Panc1 (cell line): ENCODE measurements at regions not wholly inside any gene's neighbourhood (a gene's known extent, or its start where the extent isn't known, plus 50 kb on each side); places are given as distances from the start of the nearest gene placed in this dataset.
"Not testable (repeated sequence)": the region's sequence is repeated elsewhere in the genome, so short reads cannot be mapped to it uniquely, and the experiment has no call there.

Experiments used
- ATAC-seq: fragments of 200-7000 bp; cut with Tn5 transposase; 2 replicates; pipeline ENCODE4 v1.9.1; 2020; ENCODE audit warnings: mild to moderate bottlenecking, moderate library complexity
- BruUV-seq: library from RNA; stranded (reverse); fragments of 400-500 nt; replicated peaks from 2 replicates; lab custom pipeline; 2021; lab: Mats Ljungman, UMichigan
- CTCF ChIA-PET: fragments of 300-600 bp; sonication (Branson Sonifier 250); formaldehyde crosslinking; loops from one replicate; lab custom pipeline; 2022; ENCODE audit warnings: antibody characterized with exemption; lab: Charles Lee
- POLR2A ChIA-PET: fragments of 300-600 bp; sonication (Branson Sonifier 250); formaldehyde crosslinking; loops from one replicate; lab custom pipeline; 2022; ENCODE audit warnings: antibody characterized with exemption; lab: Charles Lee
- DNase-seq: peaks from one replicate; pipeline ENCODE4 v3.0.0-alpha.2; 2010; ENCODE audit warnings: low read depth, low spot score
- H3K27ac ChIP-seq: 2 replicates; pipeline ENCODE4 v1.5.1; 2011; ENCODE audit warnings: mild to moderate bottlenecking, low read length, inconsistent platforms
- H3K27me3 ChIP-seq: fragments of 200-500 bp; sonication (Bioruptor generic); 2 replicates; pipeline ENCODE4 v1.6.0; 2014; ENCODE audit warnings: low read length, inconsistent platforms; ENCODE audit not compliant: control insufficient read depth, insufficient read depth
- H3K36me3 ChIP-seq: fragments of 200-500 bp; sonication (Bioruptor generic); 2 replicates; pipeline ENCODE4 v1.5.1; 2014; ENCODE audit warnings: inconsistent platforms, mild to moderate bottlenecking, low read length, moderate library complexity; ENCODE audit not compliant: control insufficient read depth, insufficient read depth
- H3K4me1 ChIP-seq: 2 replicates; pipeline ENCODE4 v1.5.1; 2011; ENCODE audit warnings: inconsistent platforms, mild to moderate bottlenecking, low read length, moderate library complexity; ENCODE audit not compliant: control insufficient read depth, insufficient read depth
- H3K4me3 ChIP-seq, 2 experiments: 2 replicates each; pipeline ENCODE4 v1.5.1; 2011 to 2012; ENCODE audit warnings: low read depth in 2 of 2, low read length in 2 of 2, mild to moderate bottlenecking in 2 of 2, inconsistent platforms in 1 of 2, moderate library complexity in 1 of 2
- H3K9me3 ChIP-seq: fragments of 200-500 bp; sonication (Bioruptor generic); 2 replicates; pipeline ENCODE4 v1.5.1; 2014; ENCODE audit warnings: low read depth, mild to moderate bottlenecking, inconsistent platforms, low read length, moderate library complexity; ENCODE audit not compliant: control insufficient read depth, insufficient read depth
- CTCF ChIP-seq: fragments of 450-650 bp; IDR thresholded peaks from 2 replicates; pipeline ENCODE4 v1.5.1; 2017; ENCODE audit warnings: mild to moderate bottlenecking
- POLR2AphosphoS5 ChIP-seq: IDR thresholded peaks from 2 replicates; pipeline ENCODE4 v1.6.1; 2012; ENCODE audit warnings: mild to moderate bottlenecking, low read depth, low read length, moderate library complexity
- REST ChIP-seq, 2 experiments: IDR thresholded peaks; 2 replicates each; pipeline ENCODE4 v1.6.1; 2011 to 2012; ENCODE audit warnings: low read depth in 2 of 2, control low read depth in 1 of 2, low read length in 1 of 2, mild to moderate bottlenecking in 1 of 2, moderate library complexity in 1 of 2; ENCODE audit not compliant: insufficient read depth in 1 of 2
- SIN3A ChIP-seq: IDR thresholded peaks from 2 replicates; pipeline ENCODE4 v1.6.1; 2012; ENCODE audit warnings: low read depth, mild to moderate bottlenecking, low read length, moderate library complexity, borderline replicate concordance; ENCODE audit not compliant: insufficient read depth
- TCF7L2 ChIP-seq: IDR thresholded peaks from 2 replicates; pipeline ENCODE4 v1.6.1; 2011; ENCODE audit warnings: mild to moderate bottlenecking, low read depth, low read length, inconsistent platforms
- in situ Hi-C: cut with HindIII; loops from 2 replicates; pipeline ENCODE4 v1.10.0; 2016; ENCODE audit warnings: low sequenced_read_pairs, low pct_unique_long_range_greater_than_20kb
- intact Hi-C: fragments of 100-400 bp; cut with micrococcal nuclease; formaldehyde crosslinking; loops from one replicate; pipeline ENCODE4 v1.10.0; 2022; ENCODE audit not compliant: unreplicated experiment

GRCh38 chr4:59676389-59676788, 1523.7 kb upstream of the ADGRL3 start:
- CTCF ChIA-PET = no interaction called here
- BruUV-seq = no TSS peak
- DNase-seq = no peak
- intact Hi-C loops (no loop called here), in situ Hi-C loops (no loop called here)
- Histone ChIP-seq H3K36me3 (no peaks in the 10 kb centered on the region), H3K27me3 (no peaks in the 10 kb centered on the region), H3K4me3 (no peak overlapping the region), H3K27ac (no peak overlapping the region), H3K4me1 (no peaks in the 10 kb centered on the region), H3K9me3 (no peaks in the 10 kb centered on the region)
- TF ChIP-seq REST (IDR thresholded peaks at IDR 0.05; ENCODE audit: insufficient read depth in 1 of 2, low read depth in 2 of 2, low read length in 1 of 2) (no peak), SIN3A (no peak), CTCF (no peak), POLR2AphosphoS5 (no peak), TCF7L2 (no peak)
- no peak for ATAC-seq
- POLR2A ChIA-PET = no interaction called here

GRCh38 chr4:59676992-59677391, 1523.1 kb upstream of the ADGRL3 start:
- ATAC-seq, H3K36me3 ChIP-seq, intact Hi-C loops, H3K27me3 ChIP-seq, POLR2A ChIA-PET, H3K9me3 ChIP-seq, CTCF ChIA-PET, H3K27ac ChIP-seq, H3K4me3 ChIP-seq, H3K4me1 ChIP-seq, in situ Hi-C loops, DNase-seq, BruUV-seq: not testable (repeated sequence)

- Histone ChIP-seq H3K4me1 (no peaks in the 10 kb centered on the region), H3K4me3 (no peak overlapping the region), H3K9me3 (no peaks in the 10 kb centered on the region), H3K27me3 (no peaks in the 10 kb centered on the region), H3K36me3 (no peaks in the 10 kb centered on the region), H3K27ac (no peak overlapping the region)
- POLR2A ChIA-PET = interaction anchor here (0.7 kb wide), 1 partner anchor 252 kb away, joined by 3 read pairs; no protein-coding TSS in a partner anchor
- TF ChIP-seq REST (IDR thresholded peaks at IDR 0.05; ENCODE audit: insufficient read depth in 1 of 2, low read depth in 2 of 2, low read length in 1 of 2) (no peak), TCF7L2 (no peak), SIN3A (no peak), CTCF (no peak), POLR2AphosphoS5 (no peak)
- in situ Hi-C loops = no loop called here
- CTCF ChIA-PET = no interaction called here
- intact Hi-C loops = no loop called here
- DNase-seq (no peak), ATAC-seq (no peak)
- no TSS peak for BruUV-seq
Observed at GRCh38 chr4:59685626-59686025, 1514.5 kb upstream of the ADGRL3 start.
